HG02852 (cell line): ENCODE measurements at regions not wholly inside any gene's neighbourhood (a gene's known extent, or its start where the extent isn't known, plus 50 kb on each side); places are given as distances from the start of the nearest gene placed in this dataset.

Source experiments
- ATAC-seq: cut with Tn5 transposase; IDR thresholded peaks from one replicate; pipeline ENCODE4 v1.9.1; 2021; ENCODE audit warnings: mild to moderate bottlenecking, moderate library complexity; ENCODE audit not compliant: unreplicated experiment

DNA sequence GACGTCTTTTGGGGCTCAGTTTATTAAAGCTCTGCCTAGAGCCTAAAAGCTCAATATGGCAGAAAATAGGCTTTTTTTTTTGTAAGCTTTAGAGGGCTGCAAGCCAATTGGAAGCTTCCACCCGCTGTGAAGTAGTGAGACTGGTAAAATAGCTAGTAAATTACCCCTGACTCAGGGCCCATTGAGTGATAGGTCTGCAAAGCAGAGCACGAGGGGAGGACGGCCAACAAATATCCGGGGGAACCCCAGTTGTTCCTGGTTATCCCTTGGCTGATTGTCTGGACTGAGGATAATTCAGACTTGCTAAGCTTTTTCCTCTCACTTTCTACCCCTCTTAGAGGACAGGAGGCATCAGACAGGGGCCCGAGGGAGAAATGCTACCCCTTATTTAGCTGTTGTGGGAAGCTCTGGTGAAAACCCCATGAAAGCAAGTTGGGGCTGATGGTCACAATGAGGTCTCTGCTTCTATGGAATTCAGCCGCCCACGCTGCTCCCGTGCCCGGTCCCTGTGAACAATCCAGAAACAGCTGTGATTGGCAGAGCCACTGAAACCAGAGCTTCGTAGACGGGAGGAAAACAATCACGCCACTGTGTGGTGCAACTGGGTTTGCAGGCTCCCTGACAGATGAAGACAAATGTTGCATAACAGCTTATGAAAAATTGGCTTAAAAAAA, 141.9 kb upstream of the LGALSL start:
- no peak for ATAC-seq

DNA sequence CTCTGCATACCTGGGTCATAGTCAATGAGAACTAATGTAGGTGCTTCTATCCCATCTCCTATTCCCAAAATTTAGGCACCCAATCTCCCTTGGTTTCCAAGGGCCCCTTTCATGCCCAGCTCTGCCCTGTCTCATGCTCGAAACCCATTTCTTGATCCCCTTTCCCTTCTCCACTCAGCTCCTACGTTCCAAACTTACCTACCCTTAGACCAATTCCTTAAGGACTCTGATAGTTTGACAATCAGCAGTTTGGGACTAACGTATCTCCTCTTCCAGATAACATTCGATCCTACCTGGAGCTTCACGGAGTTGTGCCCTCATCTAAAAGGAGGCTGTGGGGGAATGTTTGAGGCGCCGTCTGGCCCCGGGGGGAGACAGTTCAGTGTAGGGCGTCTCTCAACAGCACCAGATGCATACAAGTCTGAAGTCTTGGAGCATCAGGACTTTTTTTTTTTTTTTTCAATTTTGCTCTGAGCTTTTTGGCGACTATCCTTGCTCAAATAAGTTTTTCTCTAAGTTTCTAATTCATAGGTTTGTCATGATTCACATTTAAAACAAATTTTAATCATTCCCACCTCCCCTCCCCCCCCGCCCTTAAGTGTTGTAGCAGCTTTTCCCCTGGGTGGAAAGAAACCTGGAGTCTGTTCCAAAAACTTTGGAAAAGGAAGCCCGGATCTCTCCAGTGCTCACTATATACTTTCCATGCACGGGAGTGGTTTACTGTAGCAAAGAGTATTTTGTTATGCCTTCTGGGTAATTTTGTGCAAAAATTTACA, 141.2 kb upstream of the LGALSL start:
- ATAC-seq: no peak

DNA sequence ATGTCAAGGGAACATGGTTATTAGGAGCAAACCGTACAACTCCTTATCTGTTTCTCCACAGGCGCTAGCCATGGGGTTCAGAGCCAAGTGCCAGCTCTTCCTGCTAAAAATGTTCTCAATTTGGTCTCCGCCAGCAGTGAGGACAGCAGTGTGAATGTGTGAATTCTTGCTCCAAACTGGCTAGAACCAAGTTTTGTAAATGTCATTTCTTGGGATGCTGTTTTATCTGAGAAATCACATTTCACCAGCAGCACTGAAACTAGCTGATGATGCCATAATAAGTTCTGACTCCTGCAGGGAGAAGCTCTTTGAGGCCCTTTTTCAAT, 140.6 kb upstream of the LGALSL start:
- no peak for ATAC-seq

DNA sequence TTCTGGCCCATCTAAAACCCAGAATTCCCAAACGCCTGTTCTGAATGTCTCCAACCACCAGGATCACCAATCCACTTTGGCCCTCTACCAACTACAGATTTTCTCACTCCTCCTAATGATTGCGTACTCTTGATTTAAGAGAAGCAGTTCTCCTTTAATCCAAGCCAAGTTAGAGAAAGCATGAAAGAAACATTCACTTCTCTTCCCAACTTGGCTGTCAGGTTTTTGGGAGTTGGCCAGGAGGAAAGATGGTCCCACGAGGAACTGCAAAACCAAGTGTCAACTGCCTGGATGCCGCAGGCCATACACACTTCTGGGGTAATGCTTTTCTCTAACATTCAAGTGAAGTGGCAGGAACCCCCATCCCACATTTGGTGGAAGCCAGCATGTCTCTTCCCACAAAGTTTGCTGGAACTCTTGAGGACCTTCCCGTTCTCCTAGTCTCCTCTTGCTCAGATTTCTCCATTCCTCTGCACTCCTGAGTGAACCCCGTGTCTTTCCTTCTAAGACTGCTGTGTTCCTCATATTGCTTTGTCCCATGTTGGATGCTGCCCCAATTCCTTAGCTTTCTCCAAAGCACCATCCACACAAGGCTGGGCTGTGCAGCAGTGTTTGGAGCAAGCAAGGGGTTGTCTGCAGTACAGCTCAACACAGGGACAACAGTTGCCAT, 138.5 kb upstream of the LGALSL start:
- no peak for ATAC-seq

DNA sequence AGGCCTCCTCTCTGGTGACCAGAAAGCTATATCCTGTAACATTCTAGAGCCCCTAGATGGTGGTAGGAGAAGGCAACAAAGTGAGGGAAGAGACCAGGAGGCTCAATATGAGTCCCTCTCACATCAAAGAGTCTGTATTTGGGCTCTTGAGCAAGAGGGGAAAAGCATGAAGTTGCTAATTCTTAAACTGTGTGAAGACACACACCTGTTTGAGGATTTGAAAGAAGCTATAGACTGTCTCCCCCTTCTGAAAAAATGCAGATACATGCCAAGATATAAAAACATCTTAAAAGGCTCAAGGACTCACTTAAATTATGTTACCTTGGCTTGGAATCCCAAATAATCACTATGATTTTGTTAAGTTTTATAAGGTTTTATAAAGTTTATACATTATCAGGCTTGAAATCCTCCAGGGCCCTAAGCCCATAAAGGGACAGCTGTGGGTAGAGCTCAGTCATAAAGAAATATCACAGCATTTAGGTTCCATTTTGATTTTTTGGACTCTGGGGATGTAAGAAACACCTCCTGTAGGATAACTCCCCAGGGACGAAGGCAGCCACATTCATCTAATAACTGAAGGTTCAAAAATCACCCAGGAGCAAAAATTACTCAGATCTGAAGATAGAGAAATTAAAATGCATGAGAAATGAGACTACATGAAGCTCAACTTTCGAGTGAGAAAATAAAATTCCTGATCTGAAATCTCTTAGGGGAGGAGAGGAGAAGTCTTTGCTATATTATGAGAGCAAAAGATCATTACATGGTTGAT, 136.1 kb upstream of the LGALSL start:
- ATAC-seq: peak; percentile 59

DNA sequence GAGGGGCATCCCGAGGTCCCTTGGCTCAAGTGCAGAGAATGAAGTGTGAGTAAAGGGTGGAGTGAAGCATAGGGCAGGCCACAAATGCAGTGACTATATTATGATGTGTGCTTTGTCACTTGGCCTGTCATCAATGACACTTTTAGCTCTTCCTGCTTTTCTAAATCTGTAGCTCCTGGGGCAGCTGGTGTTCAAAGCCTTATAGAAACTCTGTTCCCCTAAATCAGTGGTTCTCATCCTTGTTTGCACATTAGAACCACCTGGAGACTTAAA, 135.6 kb upstream of the LGALSL start:
- ATAC-seq: peak; percentile 44

DNA sequence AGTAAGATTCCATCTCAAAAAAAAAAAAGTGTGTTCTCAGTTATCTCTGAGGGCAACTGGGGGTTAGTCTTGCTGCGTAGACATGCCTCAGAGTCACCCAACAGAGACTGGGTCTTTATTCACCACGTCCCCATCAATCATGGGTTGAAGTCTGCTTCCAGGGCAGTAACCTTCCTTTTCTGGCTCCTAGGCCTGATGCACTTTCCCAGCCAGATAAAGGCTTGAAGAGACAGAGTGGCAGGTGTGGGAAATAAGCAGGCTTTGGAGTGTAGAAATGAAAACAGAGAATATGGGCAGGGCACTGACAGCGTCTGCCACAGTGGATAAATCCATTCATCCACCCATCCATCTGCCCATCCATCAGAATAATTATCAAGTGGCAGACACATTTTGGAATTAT, 134.1 kb upstream of the LGALSL start:
- no peak for ATAC-seq

DNA sequence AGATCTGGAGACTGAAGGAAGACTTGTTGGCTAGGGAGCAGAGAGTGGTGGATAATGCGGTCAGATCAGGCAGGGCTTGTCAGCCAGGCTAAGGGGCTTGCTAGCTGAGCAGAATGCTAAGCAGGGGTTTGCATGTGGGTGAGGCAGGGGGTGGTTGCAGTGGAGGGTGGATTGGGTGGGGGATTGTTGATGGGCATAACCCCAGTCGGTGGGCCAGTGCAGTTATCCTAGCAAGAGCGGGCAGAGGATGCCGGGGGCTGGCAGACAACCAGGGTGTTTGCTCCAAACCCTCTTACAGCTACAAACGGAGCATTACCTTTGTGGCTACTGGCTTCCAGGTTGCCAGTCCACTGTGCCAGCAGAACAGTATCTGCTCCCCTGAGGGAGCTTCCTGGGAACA, 131.5 kb upstream of the LGALSL start:
- ATAC-seq: no peak

DNA sequence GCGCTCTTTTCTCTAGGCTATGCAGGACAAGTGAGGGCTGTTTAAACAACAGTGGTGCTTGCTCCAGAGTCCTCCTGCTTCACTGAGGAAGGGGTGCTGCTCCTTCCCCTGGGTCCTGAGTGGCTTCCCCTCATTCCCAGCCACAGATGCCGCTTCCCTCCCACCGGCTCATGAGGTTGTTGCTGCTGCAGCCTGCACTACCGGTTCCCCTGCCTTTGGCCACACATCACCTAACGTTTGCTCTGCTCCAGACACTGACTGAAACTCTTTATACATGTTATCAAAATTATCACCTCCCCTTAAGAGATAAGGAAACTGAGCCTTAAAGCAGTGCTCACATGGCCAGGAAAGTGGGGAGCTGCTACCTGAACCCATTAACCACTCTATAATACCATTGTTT, 130.8 kb upstream of the LGALSL start:
- no peak for ATAC-seq

DNA sequence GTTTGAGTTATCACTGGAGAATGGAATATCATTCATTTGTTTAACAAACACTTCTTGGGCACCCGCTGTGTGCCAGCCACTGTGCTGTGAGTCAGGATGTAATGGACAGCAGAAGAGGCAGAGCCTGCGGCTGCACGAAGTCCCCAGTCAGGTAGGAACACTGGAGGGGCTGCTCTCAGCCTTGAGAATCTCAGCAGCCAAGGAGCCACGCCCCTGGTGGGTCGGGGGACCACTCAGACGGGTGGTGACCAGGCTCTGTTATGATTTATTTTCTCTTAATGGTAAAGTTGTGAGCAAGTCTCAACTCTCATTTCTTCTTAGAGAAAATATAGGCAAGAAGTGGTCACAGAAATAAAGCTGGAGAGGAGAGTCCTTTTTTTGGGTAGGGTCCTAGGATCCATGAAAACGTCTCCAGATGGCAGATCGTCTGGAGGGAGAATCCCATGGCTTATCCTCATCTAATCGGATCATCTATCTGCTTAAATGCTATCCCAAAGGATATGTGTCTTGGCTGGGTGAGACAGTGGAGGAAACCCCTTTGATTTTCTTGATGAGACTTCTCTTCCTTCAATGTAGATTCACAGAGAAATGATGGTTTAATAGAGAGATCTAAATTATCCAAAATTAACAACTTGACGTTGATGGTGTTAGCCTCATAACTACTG, 129.1 kb upstream of the LGALSL start:
- ATAC-seq: no peak

DNA sequence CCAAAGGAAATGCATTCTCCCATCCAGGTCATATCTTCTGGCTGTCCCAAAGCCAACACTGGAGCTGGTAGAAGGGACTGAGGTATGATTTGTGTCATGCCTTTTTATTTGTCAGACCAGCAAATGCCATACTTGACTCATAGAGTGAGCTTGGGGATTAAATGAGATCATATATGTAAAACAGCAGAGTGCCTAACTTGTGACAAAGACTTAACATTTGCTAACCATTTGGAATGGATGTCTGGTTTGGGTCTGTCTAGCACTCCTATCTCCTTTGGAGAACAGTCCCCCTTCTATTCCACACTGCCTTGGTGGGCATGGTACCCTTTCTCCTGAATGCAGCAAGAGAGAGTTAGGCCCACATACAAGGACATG, 128.5 kb upstream of the LGALSL start:
- ATAC-seq: no peak

DNA sequence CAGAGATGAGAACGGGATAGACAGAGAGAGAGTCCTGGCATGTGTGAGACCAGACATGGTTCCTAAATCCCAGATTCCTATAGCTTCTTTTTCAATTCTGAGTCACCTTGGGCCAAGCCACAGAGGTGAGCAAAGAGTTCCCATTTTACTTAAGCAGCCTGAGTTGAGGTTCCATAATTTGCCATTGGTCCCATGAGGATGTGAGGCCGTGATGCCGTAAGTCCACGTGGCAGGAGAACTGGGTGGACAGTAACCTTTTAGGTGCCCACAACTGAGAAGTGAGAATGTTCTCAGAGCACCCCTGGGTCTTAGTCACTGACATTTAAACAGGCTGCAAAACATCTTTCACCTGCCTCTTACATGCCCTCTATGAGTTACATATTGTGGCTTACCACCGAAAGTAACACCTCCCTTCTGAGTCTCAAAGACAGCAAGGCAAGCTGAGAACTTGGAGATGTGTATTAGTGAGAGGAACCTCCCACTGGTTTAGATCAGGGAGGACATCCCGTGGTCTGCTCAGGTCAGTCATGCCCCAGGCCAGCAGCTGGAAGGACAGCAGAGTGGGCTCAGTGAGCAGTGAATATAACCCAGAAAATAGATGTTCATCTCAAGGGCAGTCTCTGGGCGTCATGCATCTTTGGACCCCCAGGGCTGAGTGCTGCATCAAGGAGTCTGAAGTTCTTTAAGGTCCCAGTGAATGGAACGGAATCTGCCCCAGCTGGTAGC, 127.9 kb upstream of the LGALSL start:
- peak; percentile 84 for ATAC-seq

DNA sequence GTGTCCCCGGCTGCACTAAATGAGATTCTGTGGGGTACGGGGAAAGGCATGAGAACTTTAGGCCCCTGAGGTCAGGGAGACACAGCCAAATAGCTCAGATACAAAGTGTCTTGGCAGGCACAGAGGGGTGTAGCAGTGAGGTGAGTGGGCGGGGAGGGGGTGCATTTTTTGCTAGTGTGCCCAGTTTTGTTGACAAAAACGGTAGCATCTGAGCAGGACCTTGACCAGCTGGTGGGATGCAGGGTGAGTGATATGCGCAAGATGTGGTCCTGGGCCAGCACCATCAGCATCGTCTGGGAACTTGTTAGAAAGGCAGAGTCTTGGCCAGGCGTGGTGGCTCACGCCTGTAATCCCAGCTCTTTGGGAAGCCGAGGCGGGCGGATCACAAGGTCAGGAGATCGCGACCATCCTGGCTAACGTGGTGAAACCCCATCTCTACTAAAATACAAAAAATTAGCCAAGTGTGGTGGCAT, 127.3 kb upstream of the LGALSL start:
- no peak for ATAC-seq

DNA sequence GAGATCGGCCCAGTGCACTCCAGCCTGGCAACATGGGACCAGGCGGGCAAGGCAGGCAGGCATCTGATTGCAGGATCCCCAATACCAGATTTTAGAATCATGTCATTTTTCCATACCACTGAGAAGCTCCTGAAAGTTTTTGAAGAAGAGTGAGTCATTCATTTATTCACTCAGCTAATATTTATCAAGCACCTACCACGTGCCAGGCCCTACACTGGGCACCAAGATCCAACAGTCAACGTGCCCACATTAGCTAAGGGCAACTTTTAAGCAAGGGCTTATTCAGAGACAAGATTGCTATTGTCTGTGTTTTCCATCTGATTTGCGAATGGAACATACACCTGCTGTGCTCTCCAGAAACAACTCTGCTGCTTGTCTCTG, 126.8 kb upstream of the LGALSL start:
- ATAC-seq: no peak

DNA sequence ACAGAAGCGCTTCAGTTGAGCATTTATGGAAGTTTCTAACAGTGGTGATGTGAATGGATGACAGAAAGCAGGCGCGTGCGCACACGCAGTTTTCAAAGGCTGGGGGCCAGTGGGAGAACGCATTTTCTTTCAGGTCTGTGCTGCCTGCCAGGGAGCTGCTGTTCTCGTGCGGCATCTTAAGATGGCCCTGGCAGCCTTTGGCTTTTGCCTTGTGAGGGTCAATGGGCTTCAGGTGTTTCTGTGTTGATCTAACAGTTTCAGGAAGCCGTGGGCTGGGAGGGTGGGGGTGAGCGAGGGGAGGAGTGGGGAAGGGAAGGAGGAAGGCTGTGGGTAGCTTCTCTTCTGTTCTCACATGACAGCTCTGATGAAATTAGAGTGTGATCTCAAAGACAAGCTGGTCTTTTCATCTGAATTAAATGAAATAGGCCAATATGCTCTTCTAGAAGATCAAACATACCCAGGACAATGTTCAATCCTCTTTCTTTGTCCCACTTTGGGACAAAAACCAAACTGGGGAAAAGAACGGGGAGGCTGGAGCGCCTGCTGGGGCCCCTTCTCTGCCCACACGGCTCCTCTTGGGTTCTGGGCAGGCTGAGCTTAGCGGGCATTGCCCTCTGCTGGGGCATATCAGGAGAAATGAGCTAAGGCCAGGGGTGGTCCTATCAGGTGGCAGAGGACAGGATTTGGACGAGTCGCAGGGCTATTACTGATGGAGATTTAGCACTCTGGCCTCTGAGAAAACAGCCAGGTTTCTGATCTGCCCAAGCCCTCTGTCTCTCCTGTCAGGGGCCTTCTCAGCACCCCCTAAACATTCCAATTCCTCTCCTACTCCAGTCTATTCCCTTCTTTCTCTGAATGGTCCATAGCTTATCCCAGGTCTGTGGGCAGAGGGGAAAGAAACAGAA, 126.2 kb upstream of the LGALSL start:
- no peak for ATAC-seq

DNA sequence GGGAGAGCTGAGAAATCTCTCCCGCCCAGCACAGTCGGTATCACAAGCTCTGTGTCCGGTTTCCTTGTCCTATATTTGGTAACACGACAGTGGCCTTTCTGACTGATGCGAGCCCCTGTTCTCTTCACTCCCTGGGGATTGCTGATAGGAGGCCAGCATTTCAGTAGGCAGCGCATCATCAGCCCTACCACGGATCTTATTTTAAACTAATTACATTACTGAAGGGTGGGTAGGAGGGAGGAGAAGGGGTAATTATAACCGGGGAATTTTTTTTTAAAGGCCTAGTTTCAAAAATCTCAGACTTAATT, 125.6 kb upstream of the LGALSL start:
- ATAC-seq: no peak

DNA sequence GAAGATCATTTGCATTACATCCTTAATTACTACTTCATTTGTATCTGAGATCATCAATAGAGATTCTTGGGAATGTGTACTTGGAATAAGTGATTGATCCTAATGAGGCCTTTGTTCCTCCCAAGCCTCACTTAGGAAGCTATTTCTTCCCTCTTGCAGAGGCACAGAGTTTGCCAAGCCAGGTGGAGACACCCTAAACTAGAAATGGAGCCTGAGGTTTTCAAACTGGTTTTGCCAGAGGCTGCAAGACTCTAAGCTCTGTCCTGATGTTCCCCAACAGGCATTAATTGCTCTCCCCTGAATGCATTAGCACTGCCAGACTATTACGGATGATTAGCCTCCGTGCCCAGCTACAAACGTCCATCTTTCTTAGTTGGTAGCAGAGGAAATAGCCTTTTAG, 125.2 kb upstream of the LGALSL start:
- no peak for ATAC-seq

DNA sequence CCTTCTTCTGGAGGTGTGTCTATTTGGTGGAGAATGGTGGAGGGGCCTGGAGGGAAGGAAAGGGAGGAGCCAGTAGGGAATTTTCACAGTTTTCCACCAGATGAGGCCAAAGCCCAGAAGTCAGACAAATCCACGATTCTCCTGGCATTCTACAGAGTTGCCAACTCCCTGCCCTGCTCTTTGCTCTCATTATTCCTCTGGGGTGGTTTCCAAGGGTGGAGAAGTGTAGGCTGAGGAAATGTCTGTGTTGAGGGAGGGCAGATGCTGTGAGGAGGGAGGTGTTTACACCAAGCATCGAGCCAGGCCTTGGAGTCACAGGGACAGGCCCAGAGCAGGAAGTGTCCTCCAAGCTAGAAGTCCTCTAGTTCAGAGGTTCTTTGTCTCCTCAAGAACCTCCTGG, 124.1 kb upstream of the LGALSL start:
- ATAC-seq: no peak

DNA sequence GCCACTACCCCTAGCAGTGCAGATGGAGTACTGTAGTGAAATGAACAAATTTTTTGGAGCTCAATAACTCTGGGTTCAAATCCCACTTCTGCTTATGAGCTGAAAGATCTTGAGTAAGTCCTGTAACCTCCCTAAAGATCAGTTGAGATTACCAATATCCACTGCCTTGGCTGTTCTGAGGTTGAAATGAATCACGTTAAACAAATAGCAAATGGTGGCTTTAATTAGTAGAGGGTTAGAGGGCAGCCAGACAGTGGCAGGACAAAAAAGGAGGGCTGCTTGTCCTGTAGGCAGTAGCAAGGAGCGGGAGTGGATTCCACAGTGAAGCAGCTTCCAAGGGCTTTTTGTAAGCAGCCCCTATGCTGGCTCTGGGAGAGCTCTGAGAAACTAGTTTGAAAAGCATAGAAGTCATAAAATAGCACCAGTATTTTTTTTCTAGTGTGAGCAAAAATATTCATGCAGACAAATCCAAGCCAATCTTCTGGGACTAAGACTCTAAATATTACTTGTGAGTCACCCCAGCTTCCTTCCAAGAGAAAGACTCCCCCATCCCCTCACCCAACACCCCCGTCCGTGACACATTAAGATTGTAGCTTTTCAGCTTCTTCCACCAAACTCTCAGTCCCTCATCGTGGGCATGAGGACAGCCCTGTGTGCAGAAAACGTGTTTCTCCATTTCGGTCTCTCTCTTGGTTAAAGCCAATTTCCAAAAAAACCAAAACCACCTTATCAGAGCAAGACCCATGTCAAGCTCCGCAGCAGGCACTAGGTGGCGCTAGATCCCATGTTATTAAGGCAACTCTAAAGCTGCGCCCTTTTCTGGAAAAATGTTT, 123.5 kb upstream of the LGALSL start:
- ATAC-seq: no peak
